HL-60 (cell line): ENCODE measurements at regions not wholly inside any gene's neighbourhood (a gene's known extent, or its start where the extent isn't known, plus 50 kb on each side); places are given as distances from the start of the nearest gene placed in this dataset.

Source experiments
- DNase-seq, 2 experiments: peaks; one replicate each; pipeline ENCODE4 v3.0.0-alpha.2; 2010 to 2020; ENCODE audit warnings: low read depth in 1 of 2, low spot score in 1 of 2
- H3K27ac ChIP-seq: fragments of 250-450 bp; sonication (Bioruptor Pico); replicated peaks from 2 replicates; pipeline ENCODE4 v1.5.1; 2020; ENCODE audit warnings: mild to moderate bottlenecking, moderate library complexity
- H3K27me3 ChIP-seq: fragments of 250-450 bp; sonication (Bioruptor Pico); 2 replicates; pipeline ENCODE4 v1.5.1; 2021; ENCODE audit warnings: mild to moderate bottlenecking, moderate library complexity; ENCODE audit not compliant: insufficient read depth, poor library complexity, severe bottlenecking
- H3K4me3 ChIP-seq: replicated peaks from 2 replicates; pipeline ENCODE4 v1.5.1; 2011; ENCODE audit warnings: mild to moderate bottlenecking, control low read depth, low read length; ENCODE audit not compliant: insufficient read depth
- CTCF ChIP-seq: IDR thresholded peaks from one replicate; pipeline ENCODE4 v1.5.1; 2011; ENCODE audit warnings: low read length, control low read depth, inconsistent platforms; ENCODE audit not compliant: insufficient read depth
- GABPA ChIP-seq: IDR thresholded peaks from 2 replicates; pipeline ENCODE4 v1.6.1; 2012; ENCODE audit warnings: low read depth
- POLR2AphosphoS5 ChIP-seq: IDR thresholded peaks from 2 replicates; pipeline ENCODE4 v1.6.1; 2012; ENCODE audit warnings: low read depth
- REST ChIP-seq: IDR thresholded peaks from 2 replicates; pipeline ENCODE4 v1.6.1; 2012; ENCODE audit warnings: low read depth; ENCODE audit not compliant: insufficient replicate concordance
- SPI1 ChIP-seq: IDR thresholded peaks from 2 replicates; pipeline ENCODE4 v1.6.1; 2012; ENCODE audit warnings: low read depth, mild to moderate bottlenecking, borderline replicate concordance

GRCh38 chr2:167759531-167759930, 487.9 kb downstream of the STK39 start:
- no peak for TF ChIP-seq POLR2AphosphoS5
- TF ChIP-seq CTCF: no peak
- no peak for TF ChIP-seq SPI1
- no peak for TF ChIP-seq GABPA
- no peak for TF ChIP-seq REST
- Histone ChIP-seq H3K27me3 (no peaks in the 10 kb centered on the region), H3K4me3 (no peak overlapping the region), H3K27ac (no peak overlapping the region)
- no peak for DNase-seq

DNA sequence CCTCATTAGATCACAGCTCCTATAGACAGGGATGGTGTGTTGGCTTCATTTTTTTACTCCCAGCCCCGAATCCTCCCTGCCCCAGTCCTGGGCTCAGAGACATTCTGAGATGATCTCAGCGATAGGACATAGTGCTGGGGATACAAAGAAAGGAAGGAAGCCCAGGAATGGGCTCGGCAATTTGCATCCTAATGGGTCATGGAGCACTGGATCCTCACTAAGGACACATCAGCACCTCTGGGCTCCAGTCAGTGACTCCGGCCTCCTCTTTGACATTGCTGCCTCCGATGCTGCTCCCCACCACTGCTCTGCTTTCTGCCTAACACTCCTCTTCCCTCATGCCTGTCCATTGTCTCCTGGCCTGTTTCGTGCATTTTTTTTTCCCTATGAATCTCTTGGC, 489.1 kb downstream of the STK39 start:
- Histone ChIP-seq H3K27me3 (no peaks in the 10 kb centered on the region), H3K4me3 (no peak overlapping the region), H3K27ac (no peak overlapping the region)
- TF ChIP-seq CTCF (no peak), GABPA (no peak), SPI1 (no peak), REST (no peak), POLR2AphosphoS5 (no peak)
- no peak for DNase-seq

- TF ChIP-seq POLR2AphosphoS5 (no peak), SPI1 (no peak), REST (no peak), CTCF (no peak), GABPA (no peak)
- Histone ChIP-seq H3K27ac (no peak overlapping the region), H3K27me3 (no peaks in the 10 kb centered on the region), H3K4me3 (no peak overlapping the region)
- DNase-seq: no peak
These were observed 490.9 kb downstream of the STK39 start for GRCh38 chr2:167756446-167756845.
